Keratinocyte (primary cell): ENCODE measurements at regions not wholly inside any gene's neighbourhood (a gene's known extent, or its start where the extent isn't known, plus 50 kb on each side); places are given as distances from the start of the nearest gene placed in this dataset.

ENCODE experiments used
- CTCF ChIP-seq, 3 experiments: IDR thresholded peaks in 1 of 3; conservative IDR thresholded peaks in 1 of 3; optimal IDR thresholded peaks in 1 of 3; 2 replicates in 2 of 3; 3 replicates in 1 of 3; pipeline versions ENCODE3 to v1.5.1; 2011; ENCODE audit warnings: low read length in 3 of 3, mild to moderate bottlenecking in 3 of 3, moderate library complexity in 2 of 3, control low read depth in 1 of 3, inconsistent platforms in 1 of 3; ENCODE audit not compliant: insufficient read depth in 2 of 3; ENCODE audit errors: extremely low read depth in 1 of 3
- EZH2 ChIP-seq: IDR thresholded peaks from one replicate; pipeline ENCODE4 v1.6.1; 2012; ENCODE audit warnings: inconsistent platforms, mild to moderate bottlenecking, low read length, moderate library complexity

- TF ChIP-seq CTCF (optimal IDR thresholded peaks at IDR 0.05 in 1 of 3, IDR thresholded peaks at IDR 0.05 in 1 of 3, conservative IDR thresholded peaks at IDR 0.05 in 1 of 3; ENCODE audit: extremely low read depth in 1 of 3, insufficient read depth in 2 of 3, low read length in 3 of 3) (no peak), EZH2 (no peak)
Observed at GRCh38 chr2:62364791-62365528, 141.0 kb downstream of the TMEM17 start.
